ENCODE measurements at regions not wholly inside any gene's neighbourhood (a gene's known extent, or its start where the extent isn't known, plus 50 kb on each side); places are given as distances from the start of the nearest gene placed in this dataset.

DNA sequence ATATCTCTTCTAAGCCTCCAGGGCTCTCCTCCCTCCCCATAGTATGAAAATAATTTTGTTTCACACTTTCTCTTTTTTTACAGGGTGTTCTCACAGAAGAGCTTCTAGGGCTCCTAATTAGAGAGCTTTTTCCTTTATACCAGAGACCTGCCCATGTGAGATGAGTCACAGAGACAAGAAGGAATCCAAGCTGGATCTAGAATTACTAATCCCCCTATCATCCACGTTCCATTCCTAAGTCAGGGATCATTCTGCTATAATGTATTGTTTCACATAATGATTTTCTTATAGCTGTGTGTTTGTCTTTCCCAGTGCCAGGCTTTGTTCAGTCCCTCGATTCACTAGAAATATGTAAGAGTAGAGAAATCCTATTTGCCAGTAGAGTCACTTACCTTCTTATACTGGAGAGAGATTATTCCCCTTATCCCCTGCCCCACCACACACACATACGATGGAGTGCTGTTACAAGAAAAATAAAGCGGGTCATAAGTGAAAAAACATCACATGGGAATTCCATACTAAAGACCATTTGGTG is 778.3 kb upstream of the LRRC4C start:
- no peaks in the 10 kb centered on the region for H3K4me1 ChIP-seq (ENCODE audit: insufficient read depth, poor library complexity, severe bottlenecking)
- TF ChIP-seq, protein P1, sequence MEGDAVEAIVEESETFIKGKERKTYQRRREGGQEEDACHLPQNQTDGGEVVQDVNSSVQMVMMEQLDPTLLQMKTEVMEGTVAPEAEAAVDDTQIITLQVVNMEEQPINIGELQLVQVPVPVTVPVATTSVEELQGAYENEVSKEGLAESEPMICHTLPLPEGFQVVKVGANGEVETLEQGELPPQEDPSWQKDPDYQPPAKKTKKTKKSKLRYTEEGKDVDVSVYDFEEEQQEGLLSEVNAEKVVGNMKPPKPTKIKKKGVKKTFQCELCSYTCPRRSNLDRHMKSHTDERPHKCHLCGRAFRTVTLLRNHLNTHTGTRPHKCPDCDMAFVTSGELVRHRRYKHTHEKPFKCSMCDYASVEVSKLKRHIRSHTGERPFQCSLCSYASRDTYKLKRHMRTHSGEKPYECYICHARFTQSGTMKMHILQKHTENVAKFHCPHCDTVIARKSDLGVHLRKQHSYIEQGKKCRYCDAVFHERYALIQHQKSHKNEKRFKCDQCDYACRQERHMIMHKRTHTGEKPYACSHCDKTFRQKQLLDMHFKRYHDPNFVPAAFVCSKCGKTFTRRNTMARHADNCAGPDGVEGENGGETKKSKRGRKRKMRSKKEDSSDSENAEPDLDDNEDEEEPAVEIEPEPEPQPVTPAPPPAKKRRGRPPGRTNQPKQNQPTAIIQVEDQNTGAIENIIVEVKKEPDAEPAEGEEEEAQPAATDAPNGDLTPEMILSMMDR (IDR thresholded peaks at IDR 0.05; ENCODE audit: poor library complexity, severe bottlenecking), result no peak
- H3K36me3 ChIP-seq (ENCODE audit: low read depth), result no peaks in the 10 kb centered on the region
- DNase-seq (ENCODE audit: low spot score), result no peak
- peak; percentile 73 for ATAC-seq (ENCODE audit: low read depth)
- no peak overlapping the region for H3K4me3 ChIP-seq (ENCODE audit: severe bottlenecking)
- no peaks in the 10 kb centered on the region for H3K27me3 ChIP-seq (ENCODE audit: insufficient read depth, poor library complexity, severe bottlenecking)
- H3K9me3 ChIP-seq (ENCODE audit: severe bottlenecking), result no peaks in the 10 kb centered on the region
- no peak overlapping the region for H3K27ac ChIP-seq (ENCODE audit: poor library complexity, severe bottlenecking)

DNA sequence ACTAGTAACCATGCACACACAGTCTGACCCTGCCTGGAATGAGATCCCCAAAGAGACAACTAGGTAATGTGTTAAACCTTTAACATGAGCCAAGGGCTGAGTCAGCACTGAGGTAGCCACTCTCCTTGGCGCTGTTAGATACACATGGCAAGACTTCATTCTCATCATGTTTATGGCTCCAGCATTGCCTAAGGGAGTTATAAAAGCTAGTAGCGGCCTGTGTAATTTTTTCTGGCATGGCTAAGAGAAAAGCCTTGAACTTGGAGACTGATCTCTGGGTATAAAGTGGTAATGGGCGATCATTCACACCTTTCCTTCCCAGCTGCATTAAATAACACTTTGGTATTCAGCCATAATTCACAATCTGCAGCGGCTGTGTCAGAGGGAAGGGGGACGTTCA is 779.7 kb upstream of the LRRC4C start:
- Histone ChIP-seq H3K9me3 (ENCODE audit: severe bottlenecking) (no peaks in the 10 kb centered on the region), H3K4me3 (ENCODE audit: severe bottlenecking) (no peak overlapping the region), H3K27me3 (ENCODE audit: insufficient read depth, poor library complexity, severe bottlenecking) (no peaks in the 10 kb centered on the region), H3K4me1 (ENCODE audit: insufficient read depth, poor library complexity, severe bottlenecking) (no peaks in the 10 kb centered on the region), H3K27ac (ENCODE audit: poor library complexity, severe bottlenecking) (no peak overlapping the region), H3K36me3 (ENCODE audit: low read depth) (no peaks in the 10 kb centered on the region)
- TF ChIP-seq, protein P1 (IDR thresholded peaks at IDR 0.05; ENCODE audit: poor library complexity, severe bottlenecking), result no peak
- DNase-seq (ENCODE audit: low spot score) (no peak), ATAC-seq (ENCODE audit: low read depth) (peak; percentile 82)

DNA sequence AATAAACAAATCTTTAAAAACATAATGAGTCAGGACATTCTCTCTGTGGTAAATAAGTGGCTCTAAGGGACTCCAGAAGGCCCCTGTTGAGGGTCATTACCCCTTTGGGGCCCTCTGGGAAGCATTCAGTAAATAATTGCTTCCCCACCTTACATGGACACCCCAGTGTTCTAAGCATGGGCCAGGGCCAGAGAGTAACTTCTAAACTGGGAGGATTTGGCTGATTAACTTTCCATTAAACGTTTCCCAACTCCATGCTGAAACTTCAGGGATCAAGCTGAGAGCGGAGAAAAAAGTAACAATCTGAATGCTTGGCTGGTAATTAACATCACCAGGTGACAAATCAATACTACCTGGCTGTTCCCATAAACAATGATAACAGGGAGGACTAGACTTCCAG is 783.9 kb upstream of the LRRC4C start:
- no peak for DNase-seq (ENCODE audit: low spot score)
- ATAC-seq (ENCODE audit: low read depth), result no peak
- TF ChIP-seq, protein P1 (IDR thresholded peaks at IDR 0.05; ENCODE audit: poor library complexity, severe bottlenecking), result no peak
- H3K27ac ChIP-seq (ENCODE audit: poor library complexity, severe bottlenecking), result no peak overlapping the region
- no peaks in the 10 kb centered on the region for H3K36me3 ChIP-seq (ENCODE audit: low read depth)
- H3K9me3 ChIP-seq (ENCODE audit: severe bottlenecking), result no peaks in the 10 kb centered on the region
- no peaks in the 10 kb centered on the region for H3K4me1 ChIP-seq (ENCODE audit: insufficient read depth, poor library complexity, severe bottlenecking)
- no peak overlapping the region for H3K4me3 ChIP-seq (ENCODE audit: severe bottlenecking)
- H3K27me3 ChIP-seq (ENCODE audit: insufficient read depth, poor library complexity, severe bottlenecking), result no peaks in the 10 kb centered on the region

DNA sequence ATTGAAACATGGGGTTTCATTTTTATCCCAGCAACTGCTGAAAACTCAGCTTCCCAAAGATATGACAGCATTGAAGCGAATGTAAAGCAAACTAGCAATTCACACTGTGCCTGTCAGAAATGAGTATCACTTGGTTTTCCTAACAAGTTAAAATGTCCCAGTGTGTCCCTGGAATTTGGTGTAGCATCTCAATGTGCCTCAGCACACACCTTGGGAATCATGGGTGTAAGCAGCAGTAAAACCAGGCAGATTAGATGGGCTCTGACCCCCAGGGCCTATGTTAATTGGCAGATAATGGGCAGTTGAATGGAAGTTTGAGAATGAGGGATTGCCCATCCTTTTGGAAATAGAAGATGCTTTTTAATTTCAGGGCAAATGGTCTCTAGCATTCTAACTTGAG is 784.9 kb upstream of the LRRC4C start:
- Histone ChIP-seq H3K4me1 (ENCODE audit: insufficient read depth, poor library complexity, severe bottlenecking) (no peaks in the 10 kb centered on the region), H3K9me3 (ENCODE audit: severe bottlenecking) (no peaks in the 10 kb centered on the region), H3K27ac (ENCODE audit: poor library complexity, severe bottlenecking) (no peak overlapping the region), H3K36me3 (ENCODE audit: low read depth) (no peaks in the 10 kb centered on the region), H3K27me3 (ENCODE audit: insufficient read depth, poor library complexity, severe bottlenecking) (no peaks in the 10 kb centered on the region), H3K4me3 (ENCODE audit: severe bottlenecking) (no peak overlapping the region)
- no peak for ATAC-seq (ENCODE audit: low read depth)
- TF ChIP-seq, protein P1 (IDR thresholded peaks at IDR 0.05; ENCODE audit: poor library complexity, severe bottlenecking), result no peak
- no peak for DNase-seq (ENCODE audit: low spot score)

DNA sequence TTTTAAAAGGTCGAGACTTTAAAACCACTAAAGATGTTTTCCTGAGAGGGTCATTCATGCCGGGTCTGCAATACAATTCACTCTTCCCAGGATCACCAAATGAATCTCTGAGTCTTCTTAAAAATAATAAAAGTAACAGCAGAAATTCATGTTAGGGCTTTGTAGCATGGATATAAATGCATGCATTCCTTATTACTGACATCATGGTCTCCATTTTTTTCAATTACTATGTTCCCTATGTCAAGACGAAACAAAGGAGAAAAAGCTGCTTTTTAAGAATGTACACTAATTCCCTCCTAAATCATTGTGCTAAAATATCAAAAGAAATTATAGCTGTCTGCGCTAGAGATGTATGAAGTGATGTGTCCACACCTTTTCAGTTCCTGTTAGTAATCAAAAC is 789.9 kb upstream of the LRRC4C start:
- H3K36me3 ChIP-seq (ENCODE audit: low read depth), result no peaks in the 10 kb centered on the region
- no peaks in the 10 kb centered on the region for H3K4me1 ChIP-seq (ENCODE audit: insufficient read depth, poor library complexity, severe bottlenecking)
- no peak for ATAC-seq (ENCODE audit: low read depth)
- no peaks in the 10 kb centered on the region for H3K9me3 ChIP-seq (ENCODE audit: severe bottlenecking)
- TF ChIP-seq, protein P1 (IDR thresholded peaks at IDR 0.05; ENCODE audit: poor library complexity, severe bottlenecking), result no peak
- H3K27ac ChIP-seq (ENCODE audit: poor library complexity, severe bottlenecking), result no peak overlapping the region
- H3K4me3 ChIP-seq (ENCODE audit: severe bottlenecking), result no peak overlapping the region
- no peak for DNase-seq (ENCODE audit: low spot score)
- H3K27me3 ChIP-seq (ENCODE audit: insufficient read depth, poor library complexity, severe bottlenecking), result no peaks in the 10 kb centered on the region
